GM21515 (cell line): ENCODE measurements at regions not wholly inside any gene's neighbourhood (a gene's known extent, or its start where the extent isn't known, plus 50 kb on each side); places are given as distances from the start of the nearest gene placed in this dataset.

Experiments
- ATAC-seq: cut with Tn5 transposase; IDR thresholded peaks from one replicate; pipeline ENCODE4 v1.9.1; 2021; ENCODE audit not compliant: unreplicated experiment

GRCh38 chr10:4733150-4733842 is 92.7 kb upstream of the AKR1E2 start:
- ATAC-seq: no peak

- ATAC-seq: no peak
Observed at GRCh38 chr10:4730998-4731397, 95.0 kb upstream of the AKR1E2 start.

- no peak for ATAC-seq
Observed at GRCh38 chr10:4725917-4726606, 99.9 kb upstream of the AKR1E2 start.

- no peak for ATAC-seq
Observed at GRCh38 chr10:4723860-4724259, 102.1 kb upstream of the AKR1E2 start.

GRCh38 chr10:4721999-4722753 is 103.8 kb upstream of the AKR1E2 start:
- no peak for ATAC-seq

- ATAC-seq: no peak
Observed at GRCh38 chr10:4720463-4720862, 105.5 kb upstream of the AKR1E2 start.

- no peak for ATAC-seq
Observed at GRCh38 chr10:4719671-4720070, 106.3 kb upstream of the AKR1E2 start.

- ATAC-seq: no peak
Observed at GRCh38 chr10:4719036-4719435, 107.0 kb upstream of the AKR1E2 start.

GRCh38 chr10:4718544-4718943 is 107.5 kb upstream of the AKR1E2 start:
- ATAC-seq: no peak

GRCh38 chr10:4717670-4718069 is 108.3 kb upstream of the AKR1E2 start:
- ATAC-seq: no peak

GRCh38 chr10:4710858-4711257 is 115.1 kb upstream of the AKR1E2 start:
- ATAC-seq: no peak

- no peak for ATAC-seq
Observed at GRCh38 chr10:4708123-4708759, 117.8 kb upstream of the AKR1E2 start.

- no peak for ATAC-seq
Observed at GRCh38 chr10:4707221-4707620, 118.8 kb upstream of the AKR1E2 start.

- no peak for ATAC-seq
Observed at GRCh38 chr10:4704034-4704545, 121.9 kb upstream of the AKR1E2 start.

- no peak for ATAC-seq
Observed at GRCh38 chr10:4701016-4701415, 125.0 kb upstream of the AKR1E2 start.

GRCh38 chr10:4699950-4700730 is 125.9 kb upstream of the AKR1E2 start:
- ATAC-seq: no peak

- no peak for ATAC-seq
Observed at GRCh38 chr10:4698075-4698474, 127.9 kb upstream of the AKR1E2 start.

- no peak for ATAC-seq
Observed at GRCh38 chr10:4696186-4696585, 129.8 kb upstream of the AKR1E2 start.

- ATAC-seq: no peak
Observed at GRCh38 chr10:4693967-4694366, 132.0 kb upstream of the AKR1E2 start.

- ATAC-seq: no peak
Observed at GRCh38 chr10:4692206-4692605, 133.8 kb upstream of the AKR1E2 start.

GRCh38 chr10:4691776-4692175 is 134.2 kb upstream of the AKR1E2 start:
- ATAC-seq: no peak
